Kidney (tissue), 13 donors: ENCODE measurements at regions not wholly inside any gene's neighbourhood (a gene's known extent, or its start where the extent isn't known, plus 50 kb on each side); places are given as distances from the start of the nearest gene placed in this dataset.

ENCODE experiments used
- DNase-seq, 5 donors: peaks; one replicate each; pipeline ENCODE4 v3.0.0-alpha.2; 2013 to 2020
- FAIRE-seq: peaks from 2 replicates; lab custom pipeline; 2012; peaks lifted over from hg19 to GRCh38; lab: Jason Lieb, UNC
- H3K27ac ChIP-seq, 2 donors: one replicate each; pipeline ENCODE4 v1.7.0; 2013; ENCODE audit warnings: low read depth in 2 of 2, low read length in 2 of 2, inconsistent platforms in 1 of 2
- H3K27me3 ChIP-seq: one replicate; pipeline ENCODE4 v1.7.1; 2013; ENCODE audit warnings: low read length, inconsistent platforms; ENCODE audit not compliant: control insufficient read depth, insufficient read depth
- H3K36me3 ChIP-seq, 3 donors: one replicate each; pipeline versions ENCODE4 v1.7.0 to v1.7.1; 2013; ENCODE audit warnings: low read length in 3 of 3, control low read depth in 1 of 3, inconsistent platforms in 1 of 3; ENCODE audit not compliant: insufficient read depth in 3 of 3, control insufficient read depth in 2 of 3
- H3K4me1 ChIP-seq, 3 donors: one replicate each; pipeline versions ENCODE4 v1.7.0 to v1.7.1; 2013; ENCODE audit warnings: low read length in 3 of 3, inconsistent platforms in 1 of 3, low read depth in 1 of 3; ENCODE audit not compliant: control insufficient read depth in 2 of 3, insufficient read depth in 2 of 3
- H3K4me3 ChIP-seq, 3 donors: one replicate each; pipeline versions ENCODE4 v1.7.0 to v1.8.1; 2013; ENCODE audit warnings: low read length in 3 of 3, control low read depth in 1 of 3, inconsistent platforms in 1 of 3
- H3K9ac ChIP-seq, 3 donors: one replicate each; pipeline versions ENCODE4 v1.7.0 to v1.7.1; 2013; ENCODE audit warnings: low read length in 3 of 3, control low read depth in 1 of 3, inconsistent platforms in 1 of 3
- H3K9me3 ChIP-seq, 3 donors: one replicate each; pipeline versions ENCODE4 v1.7.0 to v1.7.1; 2013; ENCODE audit warnings: low read length in 3 of 3, control low read depth in 1 of 3, inconsistent platforms in 1 of 3; ENCODE audit not compliant: control insufficient read depth in 2 of 3, insufficient read depth in 1 of 3
- intact Hi-C: fragments of 100-400 bp; cut with DNase I; formaldehyde crosslinking; loops from one replicate; pipeline ENCODE4 v1.11.1; 2022
- TF ChIP-seq, protein P1 (sequence below): IDR thresholded peaks from 3 replicates; pipeline ENCODE4 v1.5.1; 2012; ENCODE audit warnings: mild to moderate bottlenecking, moderate library complexity, borderline replicate concordance; ENCODE audit not compliant: insufficient read depth; ENCODE audit errors: extremely low read depth
- donor health status: control.
- donor health status: control.
- donor health status: control.
- donor health status: control.
- donor health status: control.
- donor health status: DM: yes; HTN: yes; CAD: no.
- donor health status: Normal renal cell carcinoma (clear cell type).

DNA sequence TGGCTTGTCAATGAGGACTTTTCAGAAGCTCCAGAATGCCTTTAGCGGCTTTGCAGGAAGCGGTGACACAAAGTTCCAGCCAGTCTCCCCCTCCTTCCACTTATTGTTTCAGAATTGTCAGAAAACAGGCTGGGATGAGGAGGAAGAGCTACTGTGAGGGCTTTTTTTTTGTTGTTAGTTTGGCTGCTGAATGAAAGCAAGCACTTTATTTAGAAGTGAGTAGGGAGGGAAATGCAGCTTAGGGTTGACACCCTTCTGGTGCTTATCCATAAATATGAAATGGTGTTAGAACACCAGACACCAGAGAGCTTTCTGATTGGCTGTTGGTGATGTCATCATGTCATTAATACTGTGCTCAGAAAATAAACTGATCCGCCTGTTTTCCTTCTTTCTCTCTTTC is 251.5 kb downstream of the SOX4 start:
- no peaks in the 10 kb centered on the region for H3K9me3 ChIP-seq
- H3K27ac ChIP-seq: no peak overlapping the region
- H3K36me3 ChIP-seq: no peaks in the 10 kb centered on the region
- H3K4me3 ChIP-seq: no peak overlapping the region
- intact Hi-C loops: no loop called here
- no peak overlapping the region for H3K9ac ChIP-seq
- peak in 3 of 5 donors; percentile 29 to 75 (median 56) for DNase-seq
- H3K27me3 ChIP-seq: no peaks in the 10 kb centered on the region
- TF ChIP-seq, protein P1, sequence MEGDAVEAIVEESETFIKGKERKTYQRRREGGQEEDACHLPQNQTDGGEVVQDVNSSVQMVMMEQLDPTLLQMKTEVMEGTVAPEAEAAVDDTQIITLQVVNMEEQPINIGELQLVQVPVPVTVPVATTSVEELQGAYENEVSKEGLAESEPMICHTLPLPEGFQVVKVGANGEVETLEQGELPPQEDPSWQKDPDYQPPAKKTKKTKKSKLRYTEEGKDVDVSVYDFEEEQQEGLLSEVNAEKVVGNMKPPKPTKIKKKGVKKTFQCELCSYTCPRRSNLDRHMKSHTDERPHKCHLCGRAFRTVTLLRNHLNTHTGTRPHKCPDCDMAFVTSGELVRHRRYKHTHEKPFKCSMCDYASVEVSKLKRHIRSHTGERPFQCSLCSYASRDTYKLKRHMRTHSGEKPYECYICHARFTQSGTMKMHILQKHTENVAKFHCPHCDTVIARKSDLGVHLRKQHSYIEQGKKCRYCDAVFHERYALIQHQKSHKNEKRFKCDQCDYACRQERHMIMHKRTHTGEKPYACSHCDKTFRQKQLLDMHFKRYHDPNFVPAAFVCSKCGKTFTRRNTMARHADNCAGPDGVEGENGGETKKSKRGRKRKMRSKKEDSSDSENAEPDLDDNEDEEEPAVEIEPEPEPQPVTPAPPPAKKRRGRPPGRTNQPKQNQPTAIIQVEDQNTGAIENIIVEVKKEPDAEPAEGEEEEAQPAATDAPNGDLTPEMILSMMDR: no peak
- peaks cover 0 to 8% (median 3%) of the 10 kb centered on the region in 3 donors for H3K4me1 ChIP-seq
- no peak for FAIRE-seq

DNA sequence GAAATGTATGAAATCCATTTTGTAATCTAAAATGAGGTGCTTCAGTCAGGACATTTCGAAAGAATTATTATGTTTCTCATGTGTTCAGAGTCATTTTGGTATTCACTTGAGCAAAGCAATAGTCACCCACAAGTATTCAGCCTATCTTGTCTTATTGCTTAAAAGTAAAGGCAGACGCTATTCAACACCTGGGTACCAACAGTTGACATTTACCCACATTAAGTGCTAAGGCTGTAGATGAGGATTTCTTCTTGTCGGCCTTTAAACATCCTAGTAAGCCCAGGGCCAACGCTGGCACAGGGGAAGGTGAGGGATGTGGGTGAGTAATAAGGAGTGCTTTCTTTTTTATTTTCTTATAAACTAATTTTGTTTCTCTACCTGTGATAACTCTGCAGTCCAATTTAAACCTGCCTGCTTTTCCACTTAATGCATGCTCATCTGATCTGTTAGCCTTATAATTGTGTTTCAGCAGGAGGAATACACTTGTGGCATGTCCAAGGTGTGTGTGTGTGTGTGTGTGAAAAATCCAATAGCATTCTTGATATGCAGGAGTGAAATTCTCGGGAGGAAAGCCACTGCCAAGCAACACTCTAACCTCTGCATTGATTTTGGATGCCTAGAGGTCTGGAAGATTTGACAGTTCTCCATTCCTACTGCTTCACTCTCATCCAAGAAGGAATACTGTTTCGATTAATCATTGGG is 252.0 kb downstream of the SOX4 start:
- FAIRE-seq (no peak), DNase-seq (no peak)
- H3K27me3 ChIP-seq: no peaks in the 10 kb centered on the region
- H3K36me3 ChIP-seq: no peaks in the 10 kb centered on the region
- intact Hi-C loops: no loop called here
- no peaks in the 10 kb centered on the region for H3K9me3 ChIP-seq
- peaks cover 0 to 8% (median 3%) of the 10 kb centered on the region in 3 donors for H3K4me1 ChIP-seq
- TF ChIP-seq, protein P1: no peak
- H3K27ac ChIP-seq: no peak overlapping the region
- H3K9ac ChIP-seq: no peak overlapping the region
- H3K4me3 ChIP-seq: no peak overlapping the region

DNA sequence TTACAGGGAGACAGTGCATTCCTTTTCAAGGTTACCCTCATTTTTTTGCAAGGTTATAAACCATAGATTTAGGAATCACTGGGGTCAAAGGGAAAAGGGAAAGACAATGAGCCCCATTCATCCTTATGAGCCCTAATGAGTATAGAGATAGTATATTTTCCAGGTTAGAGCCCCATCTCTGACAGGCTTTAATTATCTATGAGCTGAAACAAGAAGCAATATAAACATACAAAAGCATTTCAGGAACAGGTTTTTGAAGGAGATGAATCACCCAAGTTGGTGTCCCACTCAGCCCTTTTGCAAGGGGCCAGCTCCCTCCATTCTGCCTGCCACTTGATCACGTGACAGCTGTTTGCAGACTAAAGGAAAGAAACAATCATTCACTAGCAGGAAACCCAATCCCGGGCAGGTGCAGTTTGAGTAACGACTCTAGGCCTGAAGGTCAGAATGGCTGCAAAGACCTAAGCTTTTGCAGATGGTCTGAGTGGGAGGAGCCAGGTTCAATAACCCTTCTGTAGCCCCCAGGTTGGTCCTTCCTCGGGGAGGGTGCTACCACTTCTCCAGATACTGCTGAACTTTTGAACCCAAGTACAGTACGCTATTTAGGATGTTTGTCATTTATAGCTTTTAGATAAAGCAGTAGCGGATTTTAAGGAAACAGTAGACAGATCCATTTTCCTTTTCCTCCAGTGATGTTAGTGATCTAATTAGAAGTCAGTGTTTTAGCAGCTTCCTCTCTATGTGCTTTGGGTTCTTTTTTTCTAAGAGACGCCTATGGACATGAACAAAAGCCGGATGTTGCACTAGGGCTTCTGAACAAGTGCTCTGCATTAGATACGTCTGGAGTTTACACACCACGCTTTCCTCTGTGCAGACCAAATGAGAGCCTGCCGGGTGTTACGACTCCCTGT is 253.2 kb downstream of the SOX4 start:
- Histone ChIP-seq H3K4me3 (no peak overlapping the region), H3K36me3 (no peaks in the 10 kb centered on the region), H3K27me3 (no peaks in the 10 kb centered on the region), H3K9ac (no peak overlapping the region), H3K27ac (no peak overlapping the region), H3K9me3 (no peaks in the 10 kb centered on the region), H3K4me1 (peaks cover 0 to 8% (median 3%) of the 10 kb centered on the region in 3 donors)
- intact Hi-C loops: no loop called here
- FAIRE-seq (no peak), DNase-seq (peak in 4 of 5 donors; percentile 91 to 96 (median 95))
- TF ChIP-seq, protein P1: no peak
